ENCODE measurements at regions not wholly inside any gene's neighbourhood (a gene's known extent, or its start where the extent isn't known, plus 50 kb on each side); places are given as distances from the start of the nearest gene placed in this dataset.
"Not testable (repeated sequence)": the region's sequence is repeated elsewhere in the genome, so short reads cannot be mapped to it uniquely, and the experiment has no call there.

DNA sequence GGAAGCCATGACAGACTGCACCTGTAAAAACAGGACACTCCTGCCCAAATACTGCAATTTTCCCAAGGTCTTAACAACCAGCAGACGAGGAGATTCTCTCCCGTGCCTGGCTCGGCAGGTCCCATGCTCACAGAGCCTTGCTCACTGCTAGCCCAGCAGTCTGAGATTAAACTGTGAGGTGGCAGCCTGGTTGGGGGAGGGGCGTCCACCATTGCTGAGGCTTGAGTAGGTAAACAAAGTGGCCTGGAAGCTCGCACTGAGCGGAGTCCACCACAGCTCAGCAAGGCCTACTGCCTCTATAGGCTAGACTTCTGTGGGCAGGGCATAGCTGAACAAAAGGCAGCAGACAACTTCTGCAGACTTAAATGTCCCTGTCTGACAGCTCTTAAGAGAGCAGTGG is 80.3 kb downstream of the ANXA5 start:
- not testable (repeated sequence) for H3K4me3 Mint-ChIP-seq; H3K36me3 Mint-ChIP-seq (ENCODE audit: low read depth); H3K27me3 Mint-ChIP-seq (ENCODE audit: low read depth)

DNA sequence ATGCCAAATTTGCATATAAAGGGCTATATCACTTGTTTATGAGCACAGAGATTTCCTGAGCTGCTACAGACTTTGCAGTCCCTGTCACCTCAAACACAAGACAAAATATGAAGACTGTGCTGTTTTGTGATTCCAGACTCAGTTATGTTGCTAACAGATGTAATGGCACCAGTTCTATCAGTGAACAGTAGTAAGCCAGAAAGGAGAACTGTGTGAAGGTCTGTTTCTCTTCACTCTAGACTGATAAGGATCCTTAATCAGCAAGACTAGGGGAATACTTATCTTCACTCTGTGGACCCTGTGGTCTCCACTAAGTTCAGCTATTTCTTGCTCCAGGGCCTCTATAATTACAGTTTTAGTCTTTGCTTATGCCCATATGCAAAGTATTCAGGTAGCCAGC is 82.7 kb downstream of the ANXA5 start:
- H3K36me3 Mint-ChIP-seq (ENCODE audit: low read depth), result no peaks in the 10 kb centered on the region

More for the DNA sequence above, 80.3 kb downstream of the ANXA5 start:
- not testable (repeated sequence) for H3K4me1 Mint-ChIP-seq; DNase-seq (ENCODE audit: low read depth, low spot score); H3K27ac Mint-ChIP-seq (ENCODE audit: unreplicated experiment); H3K9me3 Mint-ChIP-seq

DNA sequence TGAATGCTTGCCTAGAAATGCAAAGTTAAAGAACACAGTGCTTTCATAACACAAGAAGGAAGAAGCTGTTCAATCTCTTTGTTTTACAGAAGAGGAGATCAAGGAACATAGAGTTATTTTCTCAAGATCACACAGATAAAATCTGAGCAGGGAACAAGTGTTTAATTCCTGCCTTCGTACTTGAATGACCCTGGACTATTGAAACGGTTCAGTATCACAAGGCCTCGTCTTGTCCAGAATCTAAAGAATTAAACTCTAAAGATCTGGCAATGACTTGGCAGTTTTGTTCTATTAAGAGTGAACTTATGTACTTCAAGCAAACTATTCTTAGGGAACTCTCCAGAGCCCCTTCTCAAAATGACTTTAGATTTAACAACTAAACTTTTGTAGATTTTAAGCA is 97.7 kb downstream of the ANXA5 start:
- H3K9me3 Mint-ChIP-seq, result no peaks in the 10 kb centered on the region
- peaks cover 17% of the 10 kb centered on the region for H3K4me1 Mint-ChIP-seq
- no peak overlapping the region for H3K27ac Mint-ChIP-seq (ENCODE audit: unreplicated experiment)
- H3K4me3 Mint-ChIP-seq, result no peak overlapping the region
- H3K27me3 Mint-ChIP-seq (ENCODE audit: low read depth), result no peaks in the 10 kb centered on the region
- H3K36me3 Mint-ChIP-seq (ENCODE audit: low read depth), result no peaks in the 10 kb centered on the region
- no peak for DNase-seq (ENCODE audit: low read depth, low spot score)
- TF ChIP-seq, protein P1, sequence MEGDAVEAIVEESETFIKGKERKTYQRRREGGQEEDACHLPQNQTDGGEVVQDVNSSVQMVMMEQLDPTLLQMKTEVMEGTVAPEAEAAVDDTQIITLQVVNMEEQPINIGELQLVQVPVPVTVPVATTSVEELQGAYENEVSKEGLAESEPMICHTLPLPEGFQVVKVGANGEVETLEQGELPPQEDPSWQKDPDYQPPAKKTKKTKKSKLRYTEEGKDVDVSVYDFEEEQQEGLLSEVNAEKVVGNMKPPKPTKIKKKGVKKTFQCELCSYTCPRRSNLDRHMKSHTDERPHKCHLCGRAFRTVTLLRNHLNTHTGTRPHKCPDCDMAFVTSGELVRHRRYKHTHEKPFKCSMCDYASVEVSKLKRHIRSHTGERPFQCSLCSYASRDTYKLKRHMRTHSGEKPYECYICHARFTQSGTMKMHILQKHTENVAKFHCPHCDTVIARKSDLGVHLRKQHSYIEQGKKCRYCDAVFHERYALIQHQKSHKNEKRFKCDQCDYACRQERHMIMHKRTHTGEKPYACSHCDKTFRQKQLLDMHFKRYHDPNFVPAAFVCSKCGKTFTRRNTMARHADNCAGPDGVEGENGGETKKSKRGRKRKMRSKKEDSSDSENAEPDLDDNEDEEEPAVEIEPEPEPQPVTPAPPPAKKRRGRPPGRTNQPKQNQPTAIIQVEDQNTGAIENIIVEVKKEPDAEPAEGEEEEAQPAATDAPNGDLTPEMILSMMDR (conservative IDR thresholded peaks at IDR 0.05), result no peak

More for the DNA sequence above, 82.7 kb downstream of the ANXA5 start:
- H3K9me3 Mint-ChIP-seq, result peaks cover 5% of the 10 kb centered on the region
- TF ChIP-seq, protein P1 (conservative IDR thresholded peaks at IDR 0.05), result no peak
- H3K4me3 Mint-ChIP-seq, result no peak overlapping the region
- no peaks in the 10 kb centered on the region for H3K27me3 Mint-ChIP-seq (ENCODE audit: low read depth)
- no peak for DNase-seq (ENCODE audit: low read depth, low spot score)
- no peaks in the 10 kb centered on the region for H3K4me1 Mint-ChIP-seq
- no peak overlapping the region for H3K27ac Mint-ChIP-seq (ENCODE audit: unreplicated experiment)

DNA sequence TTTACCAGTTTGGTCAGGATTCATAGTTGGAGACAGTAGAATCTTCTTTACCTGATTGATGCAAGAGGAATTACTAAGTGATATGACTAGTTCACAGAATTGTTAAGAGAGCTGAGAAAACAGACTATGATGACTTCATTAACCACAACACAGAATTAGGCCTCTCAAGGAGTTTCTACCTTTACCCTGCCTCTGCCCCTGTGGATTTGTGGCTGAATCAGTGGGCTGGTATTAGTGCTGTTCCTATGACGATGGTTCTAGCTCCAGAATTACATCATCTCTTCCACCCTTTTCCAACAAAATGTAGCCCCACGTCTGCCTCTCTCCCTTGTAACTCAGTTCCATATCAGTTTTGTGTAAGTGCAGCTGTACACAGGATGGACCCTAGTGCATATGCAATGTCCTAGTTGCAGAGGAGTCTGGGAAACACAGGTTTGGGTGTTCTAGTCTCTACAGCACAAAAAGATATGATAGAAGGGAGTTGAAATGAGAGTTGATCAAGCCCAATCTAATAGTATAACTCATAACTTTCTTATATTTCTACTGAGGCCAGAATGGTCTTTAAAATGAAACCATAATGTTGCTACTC is 99.3 kb downstream of the ANXA5 start:
- Mint-ChIP-seq H3K9me3 (no peaks in the 10 kb centered on the region), H3K4me1 (peaks cover 17% of the 10 kb centered on the region), H3K27me3 (ENCODE audit: low read depth) (no peaks in the 10 kb centered on the region), H3K4me3 (no peak overlapping the region), H3K27ac (ENCODE audit: unreplicated experiment) (no peak overlapping the region), H3K36me3 (ENCODE audit: low read depth) (no peaks in the 10 kb centered on the region)
- TF ChIP-seq, protein P1 (conservative IDR thresholded peaks at IDR 0.05), result no peak
- DNase-seq (ENCODE audit: low read depth, low spot score), result no peak

DNA sequence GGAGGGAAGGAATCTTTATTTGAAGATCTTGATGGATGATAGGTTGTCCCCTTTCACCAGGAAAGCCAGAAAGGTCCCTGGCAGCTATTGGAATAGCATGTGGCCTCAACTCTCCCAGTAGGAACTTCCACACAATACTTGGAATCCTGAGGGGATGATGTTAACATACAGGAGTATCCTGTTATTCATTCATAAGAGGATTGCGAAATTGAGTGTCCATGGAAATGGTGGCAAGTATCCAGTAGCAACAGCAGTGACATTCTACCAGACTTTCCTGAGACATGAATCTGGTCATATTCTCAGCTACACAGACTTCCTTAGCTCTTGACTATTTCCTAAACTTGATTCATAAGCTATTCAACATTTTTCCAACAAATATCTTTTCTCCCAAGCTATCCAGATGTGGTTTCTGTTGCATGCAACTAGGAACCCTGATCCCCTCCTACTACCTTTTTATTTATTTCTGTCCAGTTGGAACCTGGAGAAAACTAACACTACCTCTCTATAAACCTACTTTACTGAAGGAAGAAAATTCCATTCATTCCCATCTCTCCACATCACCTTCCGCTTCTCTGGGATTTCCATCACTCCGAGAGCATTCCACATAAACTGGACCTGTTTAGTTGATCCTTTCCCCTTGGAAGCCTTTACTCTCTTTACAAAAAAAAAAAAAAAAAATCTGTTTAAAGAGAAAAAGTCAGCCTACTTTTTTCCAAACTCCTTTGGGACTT is 101.8 kb downstream of the ANXA5 start:
- Mint-ChIP-seq H3K36me3 (ENCODE audit: low read depth) (no peaks in the 10 kb centered on the region), H3K27me3 (ENCODE audit: low read depth) (no peaks in the 10 kb centered on the region), H3K4me3 (no peak overlapping the region), H3K27ac (ENCODE audit: unreplicated experiment) (no peak overlapping the region), H3K9me3 (no peaks in the 10 kb centered on the region), H3K4me1 (peaks cover 16% of the 10 kb centered on the region)
- DNase-seq (ENCODE audit: low read depth, low spot score), result no peak
- TF ChIP-seq, protein P1 (conservative IDR thresholded peaks at IDR 0.05), result no peak

DNA sequence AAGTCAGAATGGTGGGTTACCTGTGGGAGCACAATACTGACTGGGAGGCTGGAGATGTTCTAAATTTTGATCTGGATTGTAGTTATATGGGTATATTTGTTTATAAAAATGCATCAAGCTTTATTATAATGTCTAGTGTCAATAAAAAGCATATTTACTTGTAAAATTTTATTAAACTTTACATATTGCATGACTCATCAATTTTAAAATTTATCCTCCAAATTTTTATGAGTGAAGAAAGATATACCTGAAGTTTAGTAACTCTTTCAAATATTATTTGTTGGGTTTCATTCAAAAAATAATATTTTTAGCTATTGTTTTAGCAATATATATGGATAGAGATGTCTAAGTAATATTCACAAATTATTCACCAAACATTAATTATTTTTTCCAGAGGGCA is 103.0 kb downstream of the ANXA5 start:
- H3K36me3 Mint-ChIP-seq (ENCODE audit: low read depth), result no peaks in the 10 kb centered on the region
- peaks cover 4% of the 10 kb centered on the region for H3K4me1 Mint-ChIP-seq
- H3K4me3 Mint-ChIP-seq, result no peak overlapping the region
- no peak overlapping the region for H3K27ac Mint-ChIP-seq (ENCODE audit: unreplicated experiment)
- TF ChIP-seq, protein P1 (conservative IDR thresholded peaks at IDR 0.05), result no peak
- H3K27me3 Mint-ChIP-seq (ENCODE audit: low read depth), result no peaks in the 10 kb centered on the region
- no peak for DNase-seq (ENCODE audit: low read depth, low spot score)
- H3K9me3 Mint-ChIP-seq, result no peaks in the 10 kb centered on the region

DNA sequence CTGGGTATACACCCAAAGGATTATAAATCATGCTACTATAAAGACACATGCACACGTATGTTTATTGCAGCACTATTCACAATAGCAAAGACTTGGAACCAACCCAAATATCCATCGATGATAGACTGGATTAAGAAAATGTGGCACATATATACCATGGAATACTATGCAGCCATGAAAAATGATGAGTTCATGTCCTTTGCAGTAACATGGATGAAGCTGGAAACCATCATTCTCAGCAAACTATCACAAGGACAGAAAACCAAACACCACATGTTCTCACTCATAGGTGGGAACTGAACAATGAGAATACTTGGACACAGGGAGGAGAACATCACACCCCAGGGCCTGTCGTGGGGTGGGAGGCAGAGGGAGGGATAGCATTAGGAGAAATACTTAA is 104.5 kb downstream of the ANXA5 start:
- not testable (repeated sequence) for DNase-seq (ENCODE audit: low read depth, low spot score); H3K9me3 Mint-ChIP-seq; H3K4me3 Mint-ChIP-seq; H3K27me3 Mint-ChIP-seq (ENCODE audit: low read depth); H3K27ac Mint-ChIP-seq (ENCODE audit: unreplicated experiment); H3K4me1 Mint-ChIP-seq; H3K36me3 Mint-ChIP-seq (ENCODE audit: low read depth)

Data from neural crest cell (in vitro differentiated cells).